ENCODE measurements at regions not wholly inside any gene's neighbourhood (a gene's known extent, or its start where the extent isn't known, plus 50 kb on each side); places are given as distances from the start of the nearest gene placed in this dataset.

DNA sequence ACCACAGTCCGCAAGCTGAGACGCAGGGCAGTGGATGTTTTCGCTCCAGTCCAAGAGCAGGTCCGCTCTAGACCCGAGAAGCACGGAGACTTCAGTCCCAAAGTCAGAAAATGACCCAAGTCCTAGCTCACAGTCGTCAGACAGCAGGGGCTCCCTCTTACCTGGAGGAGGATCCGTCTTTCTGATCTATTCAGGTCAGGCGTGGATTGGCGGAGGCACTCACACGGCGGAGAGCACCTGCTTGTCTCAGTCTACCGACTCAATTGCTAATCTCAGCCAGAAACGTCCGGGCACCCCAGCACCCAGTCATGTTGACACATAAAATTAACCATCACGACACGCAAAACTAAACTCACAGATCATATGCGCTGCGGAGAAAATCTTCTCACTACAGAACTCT, 285.3 kb upstream of the CDH4 start:
- Histone ChIP-seq H3K27ac (ENCODE audit: low read depth in 2 of 2, low read length in 1 of 2) (no peak overlapping the region), H2AFZ (ENCODE audit: low read depth) (no peak overlapping the region), H3K9ac (no peak overlapping the region), H3K4me2 (no peak overlapping the region), H3F3A (replicated peaks; ENCODE audit: insufficient read depth) (no peaks in the 10 kb centered on the region), H3K4me1 (ENCODE audit: control insufficient read depth in 1 of 2, insufficient read depth in 2 of 2, low read depth in 1 of 2, low read length in 1 of 2) (no peaks in the 10 kb centered on the region), H3K79me2 (ENCODE audit: insufficient read depth) (no peaks in the 10 kb centered on the region), H3K27me3 (ENCODE audit: insufficient read depth) (no peaks in the 10 kb centered on the region), H4K20me1 (ENCODE audit: insufficient read depth) (no peaks in the 10 kb centered on the region), H3K4me3 (ENCODE audit: low read depth in 2 of 2, low read length in 1 of 2) (no peak overlapping the region), H3K36me3 (replicated peaks in 1 of 2; ENCODE audit: control insufficient read depth in 1 of 2, insufficient read depth in 2 of 2, low read length in 1 of 2) (no peaks in the 10 kb centered on the region), H3K9me3 (no peaks in the 10 kb centered on the region), H3K9me2 (no peaks in the 10 kb centered on the region)
- TF ChIP-seq GATA2 (CRISPR knock-in tag; IDR thresholded peaks at IDR 0.05) (no peak), FOXJ3 (CRISPR knock-in tag; IDR thresholded peaks at IDR 0.05) (no peak), FOSL2 (IDR thresholded peaks at IDR 0.05; ENCODE audit: borderline replicate concordance, low read depth) (no peak), EZH2phosphoT487 (IDR thresholded peaks at IDR 0.05; ENCODE audit: borderline replicate concordance, low read depth) (no peak), TCF12 (IDR thresholded peaks at IDR 0.05) (no peak), YY1 (IDR thresholded peaks at IDR 0.05; ENCODE audit: low read depth) (no peak), FOXM1 (IDR thresholded peaks at IDR 0.05; ENCODE audit: low read depth) (no peak)
- TF ChIP-seq, protein P1, sequence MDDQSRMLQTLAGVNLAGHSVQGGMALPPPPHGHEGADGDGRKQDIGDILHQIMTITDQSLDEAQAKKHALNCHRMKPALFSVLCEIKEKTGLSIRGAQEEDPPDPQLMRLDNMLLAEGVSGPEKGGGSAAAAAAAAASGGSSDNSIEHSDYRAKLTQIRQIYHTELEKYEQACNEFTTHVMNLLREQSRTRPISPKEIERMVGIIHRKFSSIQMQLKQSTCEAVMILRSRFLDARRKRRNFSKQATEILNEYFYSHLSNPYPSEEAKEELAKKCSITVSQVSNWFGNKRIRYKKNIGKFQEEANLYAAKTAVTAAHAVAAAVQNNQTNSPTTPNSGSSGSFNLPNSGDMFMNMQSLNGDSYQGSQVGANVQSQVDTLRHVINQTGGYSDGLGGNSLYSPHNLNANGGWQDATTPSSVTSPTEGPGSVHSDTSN (IDR thresholded peaks at IDR 0.05) = no peak
- TF ChIP-seq, protein P2, sequence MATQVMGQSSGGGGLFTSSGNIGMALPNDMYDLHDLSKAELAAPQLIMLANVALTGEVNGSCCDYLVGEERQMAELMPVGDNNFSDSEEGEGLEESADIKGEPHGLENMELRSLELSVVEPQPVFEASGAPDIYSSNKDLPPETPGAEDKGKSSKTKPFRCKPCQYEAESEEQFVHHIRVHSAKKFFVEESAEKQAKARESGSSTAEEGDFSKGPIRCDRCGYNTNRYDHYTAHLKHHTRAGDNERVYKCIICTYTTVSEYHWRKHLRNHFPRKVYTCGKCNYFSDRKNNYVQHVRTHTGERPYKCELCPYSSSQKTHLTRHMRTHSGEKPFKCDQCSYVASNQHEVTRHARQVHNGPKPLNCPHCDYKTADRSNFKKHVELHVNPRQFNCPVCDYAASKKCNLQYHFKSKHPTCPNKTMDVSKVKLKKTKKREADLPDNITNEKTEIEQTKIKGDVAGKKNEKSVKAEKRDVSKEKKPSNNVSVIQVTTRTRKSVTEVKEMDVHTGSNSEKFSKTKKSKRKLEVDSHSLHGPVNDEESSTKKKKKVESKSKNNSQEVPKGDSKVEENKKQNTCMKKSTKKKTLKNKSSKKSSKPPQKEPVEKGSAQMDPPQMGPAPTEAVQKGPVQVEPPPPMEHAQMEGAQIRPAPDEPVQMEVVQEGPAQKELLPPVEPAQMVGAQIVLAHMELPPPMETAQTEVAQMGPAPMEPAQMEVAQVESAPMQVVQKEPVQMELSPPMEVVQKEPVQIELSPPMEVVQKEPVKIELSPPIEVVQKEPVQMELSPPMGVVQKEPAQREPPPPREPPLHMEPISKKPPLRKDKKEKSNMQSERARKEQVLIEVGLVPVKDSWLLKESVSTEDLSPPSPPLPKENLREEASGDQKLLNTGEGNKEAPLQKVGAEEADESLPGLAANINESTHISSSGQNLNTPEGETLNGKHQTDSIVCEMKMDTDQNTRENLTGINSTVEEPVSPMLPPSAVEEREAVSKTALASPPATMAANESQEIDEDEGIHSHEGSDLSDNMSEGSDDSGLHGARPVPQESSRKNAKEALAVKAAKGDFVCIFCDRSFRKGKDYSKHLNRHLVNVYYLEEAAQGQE (IDR thresholded peaks at IDR 0.05; ENCODE audit: low read depth, low read length) = no peak
- TF ChIP-seq, protein P3, sequence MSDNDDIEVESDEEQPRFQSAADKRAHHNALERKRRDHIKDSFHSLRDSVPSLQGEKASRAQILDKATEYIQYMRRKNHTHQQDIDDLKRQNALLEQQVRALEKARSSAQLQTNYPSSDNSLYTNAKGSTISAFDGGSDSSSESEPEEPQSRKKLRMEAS (IDR thresholded peaks at IDR 0.05; ENCODE audit: low read depth) = no peak
- TF ChIP-seq, protein P4, sequence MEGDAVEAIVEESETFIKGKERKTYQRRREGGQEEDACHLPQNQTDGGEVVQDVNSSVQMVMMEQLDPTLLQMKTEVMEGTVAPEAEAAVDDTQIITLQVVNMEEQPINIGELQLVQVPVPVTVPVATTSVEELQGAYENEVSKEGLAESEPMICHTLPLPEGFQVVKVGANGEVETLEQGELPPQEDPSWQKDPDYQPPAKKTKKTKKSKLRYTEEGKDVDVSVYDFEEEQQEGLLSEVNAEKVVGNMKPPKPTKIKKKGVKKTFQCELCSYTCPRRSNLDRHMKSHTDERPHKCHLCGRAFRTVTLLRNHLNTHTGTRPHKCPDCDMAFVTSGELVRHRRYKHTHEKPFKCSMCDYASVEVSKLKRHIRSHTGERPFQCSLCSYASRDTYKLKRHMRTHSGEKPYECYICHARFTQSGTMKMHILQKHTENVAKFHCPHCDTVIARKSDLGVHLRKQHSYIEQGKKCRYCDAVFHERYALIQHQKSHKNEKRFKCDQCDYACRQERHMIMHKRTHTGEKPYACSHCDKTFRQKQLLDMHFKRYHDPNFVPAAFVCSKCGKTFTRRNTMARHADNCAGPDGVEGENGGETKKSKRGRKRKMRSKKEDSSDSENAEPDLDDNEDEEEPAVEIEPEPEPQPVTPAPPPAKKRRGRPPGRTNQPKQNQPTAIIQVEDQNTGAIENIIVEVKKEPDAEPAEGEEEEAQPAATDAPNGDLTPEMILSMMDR (IDR thresholded peaks at IDR 0.05) = no peak
- no peak for DNase-seq
- WGBS (ENCODE audit: low lambda C conversion rate) = 51% methylated on average over 19 of the region's 19 CpGs
- ChIA-PET CTCF (no interaction called here), POLR2A (no interaction called here)

All from SK-N-SH (cell line).